SU-DHL-6 (cell line): ENCODE measurements at regions not wholly inside any gene's neighbourhood (a gene's known extent, or its start where the extent isn't known, plus 50 kb on each side); places are given as distances from the start of the nearest gene placed in this dataset.

Experiments used
- H2AFZ ChIP-seq: fragments of 200-600 bp; sonication (generic); 2 replicates; pipeline ENCODE4 v1.6.1; 2014; ENCODE audit warnings: low read depth, mild to moderate bottlenecking, moderate library complexity, mixed read lengths, antibody characterized with exemption, low read length; ENCODE audit not compliant: severe bottlenecking
- H3F3A ChIP-seq: fragments of 200-600 bp; shearing (Covaris generic); 2 replicates; pipeline ENCODE4 v1.6.0; 2016; ENCODE audit warnings: antibody characterized with exemption, mild to moderate bottlenecking; ENCODE audit not compliant: insufficient read depth
- H3K27ac ChIP-seq: fragments of 200-600 bp; sonication (generic); 2 replicates; pipeline ENCODE4 v1.5.1; 2016; ENCODE audit warnings: low read depth, mild to moderate bottlenecking, low read length, moderate library complexity, mixed read lengths
- H3K27me3 ChIP-seq: fragments of 200-600 bp; sonication (generic), shearing (Covaris generic); 2 replicates; pipeline ENCODE4 v1.6.0; 2014; ENCODE audit warnings: mild to moderate bottlenecking, low read length
- H3K36me3 ChIP-seq: fragments of 200-600 bp; sonication (generic); 2 replicates; pipeline ENCODE4 v1.6.1; 2014; ENCODE audit warnings: mild to moderate bottlenecking, low read length, mixed read lengths
- H3K4me2 ChIP-seq: fragments of 300-600, 200-600 bp; shearing (Covaris generic), sonication (generic); 2 replicates; pipeline ENCODE4 v1.6.0; 2014; ENCODE audit warnings: low read length, low read depth, mild to moderate bottlenecking; ENCODE audit not compliant: poor library complexity, severe bottlenecking
- H3K4me3 ChIP-seq: fragments of 200-600 bp; sonication (generic); 2 replicates; pipeline ENCODE4 v1.5.1; 2014; ENCODE audit warnings: antibody characterized with exemption, low read length, mild to moderate bottlenecking, mixed read lengths; ENCODE audit not compliant: insufficient read depth, poor library complexity, severe bottlenecking
- H3K79me2 ChIP-seq: fragments of 200-600 bp; sonication (generic); 2 replicates; pipeline ENCODE4 v1.6.1; 2014; ENCODE audit warnings: mild to moderate bottlenecking, low read length, moderate library complexity; ENCODE audit not compliant: insufficient read depth
- H3K9ac ChIP-seq: fragments of 200-600 bp; sonication (generic); 2 replicates; pipeline ENCODE4 v1.7.0; 2014; ENCODE audit warnings: mild to moderate bottlenecking, low read length
- H3K9me2 ChIP-seq: fragments of 200-600 bp; sonication (generic); replicated peaks from 2 replicates; pipeline ENCODE4 v1.6.1; 2014; ENCODE audit warnings: low read length; ENCODE audit not compliant: insufficient read depth
- H3K9me3 ChIP-seq: fragments of 200-600 bp; sonication (generic); 2 replicates; pipeline ENCODE4 v1.6.1; 2014; ENCODE audit warnings: low read length, mixed read lengths; ENCODE audit not compliant: insufficient read depth
- H4K20me1 ChIP-seq: fragments of 200-600 bp; sonication (generic); 2 replicates; pipeline ENCODE4 v1.6.1; 2014; ENCODE audit warnings: low read depth, mild to moderate bottlenecking, antibody characterized with exemption, low read length, moderate library complexity, mixed read lengths
- EZH2phosphoT487 ChIP-seq: fragments of 200-600 bp; sonication (generic), shearing (Covaris generic); conservative IDR thresholded peaks from 2 replicates; pipeline ENCODE4 v1.6.1; 2018; ENCODE audit warnings: mild to moderate bottlenecking, antibody characterized with exemption, low read length, moderate library complexity, mixed read lengths
- TF ChIP-seq, protein P1 (sequence below): fragments of 200-600 bp; sonication (generic); IDR thresholded peaks from one replicate; pipeline ENCODE4 v1.5.1; 2017; ENCODE audit warnings: antibody characterized with exemption, mild to moderate bottlenecking, low read length, moderate library complexity; ENCODE audit not compliant: insufficient read depth, poor library complexity, severe bottlenecking

GRCh38 chr18:28816155-28816554, 639.2 kb upstream of the CDH2 start:
- no peaks in the 10 kb centered on the region for H3K9me2 ChIP-seq
- no peak overlapping the region for H3K27ac ChIP-seq
- H3K79me2 ChIP-seq: no peaks in the 10 kb centered on the region
- no peak overlapping the region for H2AFZ ChIP-seq
- no peaks in the 10 kb centered on the region for H4K20me1 ChIP-seq
- no peaks in the 10 kb centered on the region for H3F3A ChIP-seq
- no peak overlapping the region for H3K9ac ChIP-seq
- no peak overlapping the region for H3K4me2 ChIP-seq
- TF ChIP-seq, protein P1, sequence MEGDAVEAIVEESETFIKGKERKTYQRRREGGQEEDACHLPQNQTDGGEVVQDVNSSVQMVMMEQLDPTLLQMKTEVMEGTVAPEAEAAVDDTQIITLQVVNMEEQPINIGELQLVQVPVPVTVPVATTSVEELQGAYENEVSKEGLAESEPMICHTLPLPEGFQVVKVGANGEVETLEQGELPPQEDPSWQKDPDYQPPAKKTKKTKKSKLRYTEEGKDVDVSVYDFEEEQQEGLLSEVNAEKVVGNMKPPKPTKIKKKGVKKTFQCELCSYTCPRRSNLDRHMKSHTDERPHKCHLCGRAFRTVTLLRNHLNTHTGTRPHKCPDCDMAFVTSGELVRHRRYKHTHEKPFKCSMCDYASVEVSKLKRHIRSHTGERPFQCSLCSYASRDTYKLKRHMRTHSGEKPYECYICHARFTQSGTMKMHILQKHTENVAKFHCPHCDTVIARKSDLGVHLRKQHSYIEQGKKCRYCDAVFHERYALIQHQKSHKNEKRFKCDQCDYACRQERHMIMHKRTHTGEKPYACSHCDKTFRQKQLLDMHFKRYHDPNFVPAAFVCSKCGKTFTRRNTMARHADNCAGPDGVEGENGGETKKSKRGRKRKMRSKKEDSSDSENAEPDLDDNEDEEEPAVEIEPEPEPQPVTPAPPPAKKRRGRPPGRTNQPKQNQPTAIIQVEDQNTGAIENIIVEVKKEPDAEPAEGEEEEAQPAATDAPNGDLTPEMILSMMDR: no peak
- no peak for TF ChIP-seq EZH2phosphoT487
- no peaks in the 10 kb centered on the region for H3K27me3 ChIP-seq
- no peaks in the 10 kb centered on the region for H3K36me3 ChIP-seq
- H3K9me3 ChIP-seq: 0 out of 2 replicates have a peak, but pooled peaks cover 7% of the 10 kb centered on the region
- H3K4me3 ChIP-seq: no peak overlapping the region

- Histone ChIP-seq H3K9me2 (no peaks in the 10 kb centered on the region), H2AFZ (no peak overlapping the region), H3K4me2 (no peak overlapping the region), H3K79me2 (no peaks in the 10 kb centered on the region), H3K27me3 (no peaks in the 10 kb centered on the region), H3K27ac (no peak overlapping the region), H3K4me3 (no peak overlapping the region), H3K9ac (no peak overlapping the region), H4K20me1 (no peaks in the 10 kb centered on the region), H3F3A (no peaks in the 10 kb centered on the region), H3K9me3 (no peaks in the 10 kb centered on the region), H3K36me3 (no peaks in the 10 kb centered on the region)
- TF ChIP-seq EZH2phosphoT487: no peak
- TF ChIP-seq, protein P1: no peak
Observed at GRCh38 chr18:28814365-28814764, 637.4 kb upstream of the CDH2 start.

GRCh38 chr18:28808373-28808772, 631.4 kb upstream of the CDH2 start:
- Histone ChIP-seq H3K9ac (no peak overlapping the region), H3K36me3 (no peaks in the 10 kb centered on the region), H3K4me2 (no peak overlapping the region), H3K9me3 (0 out of 2 replicates have a peak, but pooled peaks cover 4% of the 10 kb centered on the region), H3K9me2 (no peaks in the 10 kb centered on the region), H4K20me1 (no peaks in the 10 kb centered on the region), H3K27me3 (no peaks in the 10 kb centered on the region), H2AFZ (no peak overlapping the region), H3F3A (no peaks in the 10 kb centered on the region), H3K79me2 (no peaks in the 10 kb centered on the region), H3K4me3 (no peak overlapping the region), H3K27ac (no peak overlapping the region)
- TF ChIP-seq, protein P1: no peak
- TF ChIP-seq EZH2phosphoT487: no peak
